22Rv1 (cell line): ENCODE measurements at regions not wholly inside any gene's neighbourhood (a gene's known extent, or its start where the extent isn't known, plus 50 kb on each side); places are given as distances from the start of the nearest gene placed in this dataset.

Experiments used
- ZFX ChIP-seq: fragments of 450-650 bp; IDR thresholded peaks from 2 replicates; pipeline ENCODE4 v1.6.1; 2017; ENCODE audit warnings: antibody characterized with exemption, borderline replicate concordance
- TF ChIP-seq, protein P1 (sequence below): fragments of 450-650 bp; IDR thresholded peaks from 2 replicates; pipeline ENCODE4 v1.5.1; 2017; ENCODE audit warnings: mild to moderate bottlenecking

DNA sequence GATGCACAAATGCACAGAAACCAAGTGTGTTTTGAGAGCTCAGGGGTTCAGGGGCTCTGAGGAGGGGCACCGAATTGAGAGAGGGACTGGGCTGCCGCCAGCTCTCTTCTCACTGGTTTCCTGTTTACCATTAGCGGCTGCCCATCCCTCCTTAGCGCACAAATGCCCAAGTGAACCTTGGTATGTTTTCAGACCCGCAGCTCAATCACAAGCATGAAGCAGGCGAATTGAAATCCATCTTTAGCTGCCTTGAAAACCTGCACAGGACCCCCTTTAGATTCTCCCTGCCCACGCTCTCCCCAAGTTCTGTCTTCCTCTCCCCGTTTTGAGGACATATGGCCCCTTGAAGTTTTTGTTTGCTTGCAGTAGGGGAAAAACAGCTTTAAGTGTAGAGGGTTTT is 61.1 kb upstream of the ACOT11 start:
- TF ChIP-seq, protein P1, sequence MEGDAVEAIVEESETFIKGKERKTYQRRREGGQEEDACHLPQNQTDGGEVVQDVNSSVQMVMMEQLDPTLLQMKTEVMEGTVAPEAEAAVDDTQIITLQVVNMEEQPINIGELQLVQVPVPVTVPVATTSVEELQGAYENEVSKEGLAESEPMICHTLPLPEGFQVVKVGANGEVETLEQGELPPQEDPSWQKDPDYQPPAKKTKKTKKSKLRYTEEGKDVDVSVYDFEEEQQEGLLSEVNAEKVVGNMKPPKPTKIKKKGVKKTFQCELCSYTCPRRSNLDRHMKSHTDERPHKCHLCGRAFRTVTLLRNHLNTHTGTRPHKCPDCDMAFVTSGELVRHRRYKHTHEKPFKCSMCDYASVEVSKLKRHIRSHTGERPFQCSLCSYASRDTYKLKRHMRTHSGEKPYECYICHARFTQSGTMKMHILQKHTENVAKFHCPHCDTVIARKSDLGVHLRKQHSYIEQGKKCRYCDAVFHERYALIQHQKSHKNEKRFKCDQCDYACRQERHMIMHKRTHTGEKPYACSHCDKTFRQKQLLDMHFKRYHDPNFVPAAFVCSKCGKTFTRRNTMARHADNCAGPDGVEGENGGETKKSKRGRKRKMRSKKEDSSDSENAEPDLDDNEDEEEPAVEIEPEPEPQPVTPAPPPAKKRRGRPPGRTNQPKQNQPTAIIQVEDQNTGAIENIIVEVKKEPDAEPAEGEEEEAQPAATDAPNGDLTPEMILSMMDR: no peak
- no peak for TF ChIP-seq ZFX
